SK-N-SH (cell line): ENCODE measurements at regions not wholly inside any gene's neighbourhood (a gene's known extent, or its start where the extent isn't known, plus 50 kb on each side); places are given as distances from the start of the nearest gene placed in this dataset.
A peak's percentile ranks its signal among the peaks of the same experiment; 100 is the strongest.

Source experiments
- CTCF ChIA-PET: fragments of 300-600, 350-600 bp; formaldehyde crosslinking; extraction: SDS; loops from one replicate; lab custom pipeline; 2021; lab: Yijun Ruan, JAX
- POLR2A ChIA-PET: fragments of 350-600 bp; sonication (Branson Sonifier 250); formaldehyde crosslinking; extraction: SDS; loops from one replicate; lab custom pipeline; 2020; ENCODE audit warnings: antibody characterized with exemption, inconsistent platforms; lab: Yijun Ruan, JAX
- DNase-seq: peaks from one replicate; pipeline ENCODE4 v3.0.0; 2012
- H2AFZ ChIP-seq: fragments of 200-600 bp; sonication (generic); 2 replicates; pipeline ENCODE4 v1.8.1; 2016; ENCODE audit warnings: antibody characterized with exemption, mild to moderate bottlenecking, low read depth
- H3F3A ChIP-seq: fragments of 200-600 bp; sonication (generic); replicated peaks from 2 replicates; pipeline ENCODE3; 2016; ENCODE audit warnings: antibody characterized with exemption, mild to moderate bottlenecking; ENCODE audit not compliant: insufficient read depth
- H3K27ac ChIP-seq, 2 experiments: fragments of 200-500 bp in 1 of 2; fragments of 200-600 bp in 1 of 2; sonication (Bioruptor generic) in 1 of 2; sonication (generic), shearing (Covaris generic) in 1 of 2; 2 replicates each; pipeline versions ENCODE4 v1.5.1 to v1.6.1; 2014 to 2016; ENCODE audit warnings: low read depth in 2 of 2, inconsistent platforms in 1 of 2, low read length in 1 of 2, mild to moderate bottlenecking in 1 of 2, mixed read lengths in 1 of 2
- H3K27me3 ChIP-seq: fragments of 200-600 bp; sonication (generic), shearing (Covaris generic); 2 replicates; pipeline ENCODE4 v1.6.1; 2016; ENCODE audit warnings: mixed run types; ENCODE audit not compliant: insufficient read depth
- H3K36me3 ChIP-seq, 2 experiments: fragments of 200-500 bp in 1 of 2; fragments of 200-600 bp in 1 of 2; sonication (Bioruptor generic) in 1 of 2; sonication (generic) in 1 of 2; replicated peaks in 1 of 2; 2 replicates each; pipeline versions ENCODE3 to v1.5.1; 2014 to 2016; ENCODE audit warnings: low read length in 1 of 2, mild to moderate bottlenecking in 1 of 2; ENCODE audit not compliant: insufficient read depth in 2 of 2, control insufficient read depth in 1 of 2
- H3K4me1 ChIP-seq, 2 experiments: fragments of 200-500 bp in 1 of 2; fragments of 200-600 bp in 1 of 2; sonication (Bioruptor generic) in 1 of 2; sonication (generic), shearing (Covaris generic) in 1 of 2; 2 replicates each; pipeline versions ENCODE4 v1.5.1 to v1.6.1; 2014 to 2016; ENCODE audit warnings: low read depth in 1 of 2, low read length in 1 of 2, mixed run types in 1 of 2; ENCODE audit not compliant: insufficient read depth in 2 of 2, control insufficient read depth in 1 of 2
- H3K4me2 ChIP-seq: fragments of 200-600 bp; sonication (generic), shearing (Covaris generic); 2 replicates; pipeline ENCODE4 v1.6.1; 2017; ENCODE audit warnings: mixed run types
- H3K4me3 ChIP-seq, 2 experiments: fragments of 200-500 bp in 1 of 2; fragments of 200-600 bp in 1 of 2; sonication (Bioruptor generic) in 1 of 2; sonication (generic), shearing (Covaris generic) in 1 of 2; 2 replicates each; pipeline versions ENCODE4 v1.5.1 to v1.8.1; 2014 to 2016; ENCODE audit warnings: low read depth in 2 of 2, inconsistent platforms in 1 of 2, low read length in 1 of 2, mild to moderate bottlenecking in 1 of 2, mixed read lengths in 1 of 2, moderate library complexity in 1 of 2
- H3K79me2 ChIP-seq: fragments of 200-600 bp; sonication (generic); 2 replicates; pipeline ENCODE4 v1.8.1; 2017; ENCODE audit warnings: mild to moderate bottlenecking; ENCODE audit not compliant: insufficient read depth
- H3K9ac ChIP-seq: fragments of 200-600 bp; sonication (generic); 2 replicates; pipeline ENCODE4 v1.6.1; 2017; ENCODE audit warnings: mixed run types
- H3K9me2 ChIP-seq: fragments of 200-600 bp; sonication (generic); 2 replicates; pipeline ENCODE4 v1.6.1; 2017; ENCODE audit warnings: mixed run types
- H3K9me3 ChIP-seq: fragments of 200-600 bp; sonication (generic); 2 replicates; pipeline ENCODE4 v1.6.1; 2017; ENCODE audit warnings: mixed run types, mild to moderate bottlenecking, moderate library complexity
- H4K20me1 ChIP-seq: fragments of 200-600 bp; sonication (generic); 2 replicates; pipeline ENCODE4 v1.6.1; 2017; ENCODE audit warnings: mild to moderate bottlenecking, mixed run types; ENCODE audit not compliant: insufficient read depth
- EP300 ChIP-seq, 2 experiments: IDR thresholded peaks; 2 replicates each; pipeline versions ENCODE4 v1.4.0 to v1.6.1; 2012; ENCODE audit warnings: borderline replicate concordance in 1 of 2, low read depth in 1 of 2, low read length in 1 of 2
- FOSL2 ChIP-seq: IDR thresholded peaks from 2 replicates; pipeline ENCODE4 v1.4.0; 2012; ENCODE audit warnings: low read depth, mild to moderate bottlenecking, moderate library complexity, borderline replicate concordance
- GABPA ChIP-seq: IDR thresholded peaks from 2 replicates; pipeline ENCODE4 v1.4.0; 2012; ENCODE audit warnings: low read depth, mild to moderate bottlenecking
- GATA2 ChIP-seq: sonication (generic); formaldehyde crosslinking; IDR thresholded peaks from 2 replicates; pipeline ENCODE4 v1.5.0; 2020; ENCODE audit warnings: mild to moderate bottlenecking, missing genetic modification reagents
- JUND ChIP-seq: IDR thresholded peaks from 2 replicates; pipeline ENCODE4 v1.4.0; 2012
- MEF2A ChIP-seq: IDR thresholded peaks from 2 replicates; pipeline ENCODE4 v1.4.0; 2012; ENCODE audit warnings: low read depth, borderline replicate concordance
- RXRA ChIP-seq: IDR thresholded peaks from 2 replicates; pipeline ENCODE4 v1.4.0; 2012; ENCODE audit warnings: low read depth, mild to moderate bottlenecking, borderline replicate concordance
- TCF12 ChIP-seq: IDR thresholded peaks from 2 replicates; pipeline ENCODE4 v1.4.0; 2012
- TEAD4 ChIP-seq: IDR thresholded peaks from 2 replicates; pipeline ENCODE4 v1.4.0; 2012; ENCODE audit warnings: mild to moderate bottlenecking, borderline replicate concordance; ENCODE audit not compliant: insufficient read depth
- WGBS: methylation state at CpG from one replicate; pipeline ENCODE4 v1.1.6; 2017; ENCODE audit warnings: low lambda C conversion rate; 5-methylcytosine and 5-hydroxymethylcytosine counted together
- TF ChIP-seq, protein P1 (sequence below): IDR thresholded peaks from 2 replicates; pipeline ENCODE4 v1.6.1; 2012; ENCODE audit warnings: mild to moderate bottlenecking, low read depth, low read length, moderate library complexity
- TF ChIP-seq, protein P2 (sequence below): fragments of 150-350 bp; IDR thresholded peaks from 2 replicates; pipeline ENCODE4 v1.6.1; 2017; ENCODE audit warnings: antibody characterized with exemption, low read length, low read depth, borderline replicate concordance
- TF ChIP-seq, protein P3 (sequence below): fragments of 200-600 bp; sonication (generic); IDR thresholded peaks from 2 replicates; pipeline ENCODE4 v1.6.1; 2017; ENCODE audit warnings: antibody characterized with exemption, mild to moderate bottlenecking, moderate library complexity
- TF ChIP-seq, protein P4 (sequence below): fragments of 150-350 bp; IDR thresholded peaks from 2 replicates; pipeline ENCODE4 v1.6.1; 2016; ENCODE audit warnings: mild to moderate bottlenecking, low read depth, low read length
- TF ChIP-seq, protein P5 (sequence below): IDR thresholded peaks from 2 replicates; pipeline ENCODE4; 2012

DNA sequence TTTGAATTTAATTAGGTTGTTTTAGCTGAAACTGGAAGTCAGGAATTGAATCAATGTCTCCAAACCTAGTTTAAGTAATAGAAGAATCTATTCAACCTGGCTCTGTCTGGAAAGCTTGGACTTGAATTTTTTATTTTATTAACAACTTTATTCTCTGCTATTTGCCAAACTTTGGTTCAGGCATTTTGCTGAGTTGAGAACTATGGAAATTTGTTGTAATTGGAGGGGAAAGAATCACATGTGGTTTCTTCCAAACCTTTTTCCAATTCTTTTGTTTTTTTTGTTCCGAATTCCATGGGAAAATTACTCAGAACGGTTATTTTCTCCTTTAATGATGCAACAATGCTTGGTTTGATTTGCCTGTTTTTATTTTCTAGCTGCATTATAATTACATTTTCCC, 98.2 kb upstream of the RPS23 start (continued):
- TF ChIP-seq, protein P1, sequence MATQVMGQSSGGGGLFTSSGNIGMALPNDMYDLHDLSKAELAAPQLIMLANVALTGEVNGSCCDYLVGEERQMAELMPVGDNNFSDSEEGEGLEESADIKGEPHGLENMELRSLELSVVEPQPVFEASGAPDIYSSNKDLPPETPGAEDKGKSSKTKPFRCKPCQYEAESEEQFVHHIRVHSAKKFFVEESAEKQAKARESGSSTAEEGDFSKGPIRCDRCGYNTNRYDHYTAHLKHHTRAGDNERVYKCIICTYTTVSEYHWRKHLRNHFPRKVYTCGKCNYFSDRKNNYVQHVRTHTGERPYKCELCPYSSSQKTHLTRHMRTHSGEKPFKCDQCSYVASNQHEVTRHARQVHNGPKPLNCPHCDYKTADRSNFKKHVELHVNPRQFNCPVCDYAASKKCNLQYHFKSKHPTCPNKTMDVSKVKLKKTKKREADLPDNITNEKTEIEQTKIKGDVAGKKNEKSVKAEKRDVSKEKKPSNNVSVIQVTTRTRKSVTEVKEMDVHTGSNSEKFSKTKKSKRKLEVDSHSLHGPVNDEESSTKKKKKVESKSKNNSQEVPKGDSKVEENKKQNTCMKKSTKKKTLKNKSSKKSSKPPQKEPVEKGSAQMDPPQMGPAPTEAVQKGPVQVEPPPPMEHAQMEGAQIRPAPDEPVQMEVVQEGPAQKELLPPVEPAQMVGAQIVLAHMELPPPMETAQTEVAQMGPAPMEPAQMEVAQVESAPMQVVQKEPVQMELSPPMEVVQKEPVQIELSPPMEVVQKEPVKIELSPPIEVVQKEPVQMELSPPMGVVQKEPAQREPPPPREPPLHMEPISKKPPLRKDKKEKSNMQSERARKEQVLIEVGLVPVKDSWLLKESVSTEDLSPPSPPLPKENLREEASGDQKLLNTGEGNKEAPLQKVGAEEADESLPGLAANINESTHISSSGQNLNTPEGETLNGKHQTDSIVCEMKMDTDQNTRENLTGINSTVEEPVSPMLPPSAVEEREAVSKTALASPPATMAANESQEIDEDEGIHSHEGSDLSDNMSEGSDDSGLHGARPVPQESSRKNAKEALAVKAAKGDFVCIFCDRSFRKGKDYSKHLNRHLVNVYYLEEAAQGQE = no peak
- TF ChIP-seq, protein P2, sequence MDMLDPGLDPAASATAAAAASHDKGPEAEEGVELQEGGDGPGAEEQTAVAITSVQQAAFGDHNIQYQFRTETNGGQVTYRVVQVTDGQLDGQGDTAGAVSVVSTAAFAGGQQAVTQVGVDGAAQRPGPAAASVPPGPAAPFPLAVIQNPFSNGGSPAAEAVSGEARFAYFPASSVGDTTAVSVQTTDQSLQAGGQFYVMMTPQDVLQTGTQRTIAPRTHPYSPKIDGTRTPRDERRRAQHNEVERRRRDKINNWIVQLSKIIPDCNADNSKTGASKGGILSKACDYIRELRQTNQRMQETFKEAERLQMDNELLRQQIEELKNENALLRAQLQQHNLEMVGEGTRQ = no peak
- TF ChIP-seq TCF12 (no peak), RXRA (no peak), EP300 (IDR thresholded peaks at IDR 0.05; ENCODE audit: borderline replicate concordance in 1 of 2, low read depth in 1 of 2, low read length in 1 of 2) (no peak)
- TF ChIP-seq, protein P3, sequence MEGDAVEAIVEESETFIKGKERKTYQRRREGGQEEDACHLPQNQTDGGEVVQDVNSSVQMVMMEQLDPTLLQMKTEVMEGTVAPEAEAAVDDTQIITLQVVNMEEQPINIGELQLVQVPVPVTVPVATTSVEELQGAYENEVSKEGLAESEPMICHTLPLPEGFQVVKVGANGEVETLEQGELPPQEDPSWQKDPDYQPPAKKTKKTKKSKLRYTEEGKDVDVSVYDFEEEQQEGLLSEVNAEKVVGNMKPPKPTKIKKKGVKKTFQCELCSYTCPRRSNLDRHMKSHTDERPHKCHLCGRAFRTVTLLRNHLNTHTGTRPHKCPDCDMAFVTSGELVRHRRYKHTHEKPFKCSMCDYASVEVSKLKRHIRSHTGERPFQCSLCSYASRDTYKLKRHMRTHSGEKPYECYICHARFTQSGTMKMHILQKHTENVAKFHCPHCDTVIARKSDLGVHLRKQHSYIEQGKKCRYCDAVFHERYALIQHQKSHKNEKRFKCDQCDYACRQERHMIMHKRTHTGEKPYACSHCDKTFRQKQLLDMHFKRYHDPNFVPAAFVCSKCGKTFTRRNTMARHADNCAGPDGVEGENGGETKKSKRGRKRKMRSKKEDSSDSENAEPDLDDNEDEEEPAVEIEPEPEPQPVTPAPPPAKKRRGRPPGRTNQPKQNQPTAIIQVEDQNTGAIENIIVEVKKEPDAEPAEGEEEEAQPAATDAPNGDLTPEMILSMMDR = no peak
- TF ChIP-seq, protein P4, sequence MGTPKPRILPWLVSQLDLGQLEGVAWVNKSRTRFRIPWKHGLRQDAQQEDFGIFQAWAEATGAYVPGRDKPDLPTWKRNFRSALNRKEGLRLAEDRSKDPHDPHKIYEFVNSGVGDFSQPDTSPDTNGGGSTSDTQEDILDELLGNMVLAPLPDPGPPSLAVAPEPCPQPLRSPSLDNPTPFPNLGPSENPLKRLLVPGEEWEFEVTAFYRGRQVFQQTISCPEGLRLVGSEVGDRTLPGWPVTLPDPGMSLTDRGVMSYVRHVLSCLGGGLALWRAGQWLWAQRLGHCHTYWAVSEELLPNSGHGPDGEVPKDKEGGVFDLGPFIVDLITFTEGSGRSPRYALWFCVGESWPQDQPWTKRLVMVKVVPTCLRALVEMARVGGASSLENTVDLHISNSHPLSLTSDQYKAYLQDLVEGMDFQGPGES = no peak

DNA sequence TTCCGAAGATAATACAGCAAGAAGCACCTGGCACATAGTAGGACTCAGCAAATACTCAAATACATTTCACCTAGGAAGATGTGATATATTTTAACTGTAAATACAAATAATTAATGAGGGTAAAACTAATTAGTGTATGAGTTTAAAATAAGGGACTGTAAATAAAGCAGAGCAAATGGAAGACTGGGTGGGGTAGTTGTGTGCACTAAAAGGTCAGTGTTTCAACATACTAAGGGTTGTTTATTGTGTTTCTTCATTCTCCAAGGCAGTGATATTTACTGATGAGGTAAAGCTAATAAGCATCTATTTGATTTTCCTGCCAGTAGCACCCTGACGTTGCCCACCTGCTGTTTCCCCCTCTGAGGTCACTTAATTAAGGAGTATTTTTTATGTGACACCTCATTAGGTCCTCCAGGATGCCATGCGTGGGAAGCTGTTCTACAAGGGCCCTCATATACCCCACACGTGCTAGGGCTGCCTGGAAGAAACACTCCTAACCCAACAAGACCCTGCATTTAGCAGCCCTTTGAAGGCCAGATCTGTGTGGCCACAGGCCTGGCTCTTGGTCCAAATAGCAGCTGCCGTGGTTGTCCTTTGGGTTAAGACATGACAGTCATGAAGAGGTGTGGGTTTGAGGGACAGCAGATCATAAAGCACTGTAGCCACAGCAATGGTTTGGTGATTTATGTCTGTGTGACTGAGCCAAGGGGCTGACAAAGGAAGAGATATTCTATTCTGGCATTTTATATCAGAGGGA, 97.5 kb upstream of the RPS23 start:
- H3K27ac ChIP-seq = peak overlapping the region in 1 of 2 experiments; percentile 71; a peak in 2 of 4 replicates
- no peaks in the 10 kb centered on the region for H3K9me2 ChIP-seq
- no peak overlapping the region for H3K4me2 ChIP-seq
- no peaks in the 10 kb centered on the region for H3K9me3 ChIP-seq
- no peak overlapping the region for H2AFZ ChIP-seq
- no peaks in the 10 kb centered on the region for H4K20me1 ChIP-seq
- H3F3A ChIP-seq = no peaks in the 10 kb centered on the region
- 71% methylated on average over 5 of the region's 5 CpGs for WGBS
- DNase-seq = no peak
- no peaks in the 10 kb centered on the region for H3K79me2 ChIP-seq
- H3K9ac ChIP-seq = no peak overlapping the region
- H3K27me3 ChIP-seq = no peaks in the 10 kb centered on the region
- peaks cover 0 to 7% of the 10 kb centered on the region in 2 experiments; a peak in 2 of 4 replicates for H3K4me1 ChIP-seq
- ChIA-PET POLR2A (no interaction called here), CTCF (interaction anchor here (0.9 to 1.4 kb wide), 2 partner anchors 11 to 23 kb away, joined by 3 to 5 read pairs; no protein-coding TSS in a partner anchor)
- no peak overlapping the region for H3K4me3 ChIP-seq
- TF ChIP-seq JUND = no peak
- no peak for TF ChIP-seq MEF2A
- no peak for TF ChIP-seq TEAD4
- TF ChIP-seq GABPA = no peak
- TF ChIP-seq GATA2 = no peak; the same call in 1 of the 2 replicates
- TF ChIP-seq, protein P4 = no peak
- TF ChIP-seq, protein P5, sequence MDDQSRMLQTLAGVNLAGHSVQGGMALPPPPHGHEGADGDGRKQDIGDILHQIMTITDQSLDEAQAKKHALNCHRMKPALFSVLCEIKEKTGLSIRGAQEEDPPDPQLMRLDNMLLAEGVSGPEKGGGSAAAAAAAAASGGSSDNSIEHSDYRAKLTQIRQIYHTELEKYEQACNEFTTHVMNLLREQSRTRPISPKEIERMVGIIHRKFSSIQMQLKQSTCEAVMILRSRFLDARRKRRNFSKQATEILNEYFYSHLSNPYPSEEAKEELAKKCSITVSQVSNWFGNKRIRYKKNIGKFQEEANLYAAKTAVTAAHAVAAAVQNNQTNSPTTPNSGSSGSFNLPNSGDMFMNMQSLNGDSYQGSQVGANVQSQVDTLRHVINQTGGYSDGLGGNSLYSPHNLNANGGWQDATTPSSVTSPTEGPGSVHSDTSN = no peak
- TF ChIP-seq FOSL2 = no peak
- TF ChIP-seq, all 33 proteins: peak for 0
- no peaks in the 10 kb centered on the region for H3K36me3 ChIP-seq
